BLaER1 treated with 17β-estradiol and CSF1 and Interleukin-3, amounts not matched to agents 10 nM and 100 nM (cell line): ENCODE measurements at regions not wholly inside any gene's neighbourhood (a gene's known extent, or its start where the extent isn't known, plus 50 kb on each side); places are given as distances from the start of the nearest gene placed in this dataset.

Source experiments
- H3K27ac ChIP-seq, 11 experiments: shearing (Covaris generic); formaldehyde crosslinking; 2 replicates each; pipeline ENCODE4 v1.8.1; 2022
- H3K27me3 ChIP-seq, 11 experiments: shearing (Covaris generic); formaldehyde crosslinking; 2 replicates each; pipeline ENCODE4 v1.8.1; 2022
- H3K36me3 ChIP-seq, 11 experiments: shearing (Covaris generic); formaldehyde crosslinking; 2 replicates each; pipeline ENCODE4 v1.8.1; 2022
- H3K4me1 ChIP-seq, 10 experiments: shearing (Covaris generic); formaldehyde crosslinking; 2 replicates each; pipeline ENCODE4 v1.8.1; 2022
- H3K4me2 ChIP-seq, 11 experiments: shearing (Covaris generic); formaldehyde crosslinking; 2 replicates each; pipeline ENCODE4 v1.8.1; 2022
- H3K4me3 ChIP-seq, 10 experiments: shearing (Covaris generic); formaldehyde crosslinking; 2 replicates each; pipeline ENCODE4 v1.8.1; 2022
- H3K9ac ChIP-seq, 11 experiments: shearing (Covaris generic); formaldehyde crosslinking; 2 replicates each; pipeline ENCODE4 v1.8.1; 2022
- H3K9me3 ChIP-seq, 11 experiments: shearing (Covaris generic); formaldehyde crosslinking; replicated peaks in 1 of 11; 2 replicates each; pipeline ENCODE4 v1.8.1; 2022
- H4K20me1 ChIP-seq, 11 experiments: shearing (Covaris generic); formaldehyde crosslinking; 2 replicates each; pipeline ENCODE4 v1.8.1; 2022
- Cebpa-rat ChIP-seq, 11 experiments: shearing (Covaris generic); IDR thresholded peaks; 2 replicates each; pipeline ENCODE4 v1.8.1; 2022

GRCh38 chr13:48923376-48923775 lies 52.3 kb upstream of the FNDC3A start:
- Histone ChIP-seq H3K4me3 (no peak overlapping the region), H3K4me1 (no peaks in the 10 kb centered on the region), H3K9me3 (no peaks in the 10 kb centered on the region), H3K9ac (no peak overlapping the region), H3K36me3 (no peaks in the 10 kb centered on the region), H3K27ac (no peak overlapping the region), H3K27me3 (no peaks in the 10 kb centered on the region), H3K4me2 (no peak overlapping the region), H4K20me1 (no peaks in the 10 kb centered on the region)
- TF ChIP-seq Cebpa-rat (IDR thresholded peaks at IDR 0.05), result no peak

GRCh38 chr13:48925001-48925400 lies 50.7 kb upstream of the FNDC3A start:
- Histone ChIP-seq H3K9ac (no peak overlapping the region), H3K9me3 (peaks cover 0 to 9% (median 0%) of the 10 kb centered on the region in 11 experiments; a peak in 2 of 22 replicates), H4K20me1 (no peaks in the 10 kb centered on the region), H3K27me3 (no peaks in the 10 kb centered on the region), H3K4me3 (no peak overlapping the region), H3K4me1 (no peaks in the 10 kb centered on the region), H3K27ac (no peak overlapping the region), H3K4me2 (no peak overlapping the region), H3K36me3 (no peaks in the 10 kb centered on the region)
- no peak for TF ChIP-seq Cebpa-rat (IDR thresholded peaks at IDR 0.05)
